Activated gamma-delta T cell (primary cell): ENCODE measurements at regions not wholly inside any gene's neighbourhood (a gene's known extent, or its start where the extent isn't known, plus 50 kb on each side); places are given as distances from the start of the nearest gene placed in this dataset.
"Not testable (repeated sequence)": the region's sequence is repeated elsewhere in the genome, so short reads cannot be mapped to it uniquely, and the experiment has no call there.

Experiments used
- DNase-seq: peaks from one replicate; lab custom pipeline; 2025; lab: John Stamatoyannopoulos, UW

DNA sequence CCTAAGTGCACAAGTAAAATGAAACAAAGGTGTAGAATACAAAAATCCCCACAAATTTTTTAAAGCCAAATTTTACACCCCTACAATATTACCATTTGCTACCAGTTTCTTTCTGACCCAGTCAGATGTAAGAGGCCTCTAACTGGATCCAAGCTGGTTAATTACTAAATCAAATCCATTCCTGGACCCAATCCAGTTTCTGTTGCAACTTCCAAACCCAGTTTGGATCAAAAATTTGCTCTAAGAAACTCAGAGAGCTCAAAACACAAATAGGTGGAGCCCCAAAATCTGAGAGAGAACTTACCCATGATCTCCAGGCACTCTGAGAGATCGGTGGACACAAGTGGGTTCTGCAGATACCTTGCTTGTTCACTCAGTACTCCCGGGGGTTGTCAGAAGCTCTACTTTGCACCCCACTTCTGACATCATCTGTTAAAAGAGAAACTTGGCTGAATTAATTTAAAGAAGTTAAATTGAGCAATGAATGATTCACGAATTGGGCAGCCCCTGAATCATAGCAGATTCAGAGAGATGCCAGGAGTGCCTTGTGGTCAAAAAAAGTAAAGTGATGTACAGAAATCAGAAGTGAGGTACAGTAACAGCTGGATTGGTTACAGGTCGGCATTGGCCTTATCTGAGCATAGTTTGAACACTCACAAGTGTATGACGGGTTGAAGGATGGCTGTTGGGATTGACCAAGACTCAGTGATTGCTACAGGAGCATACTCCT, 448.0 kb downstream of the KCNT2 start:
- no peak for DNase-seq

DNA sequence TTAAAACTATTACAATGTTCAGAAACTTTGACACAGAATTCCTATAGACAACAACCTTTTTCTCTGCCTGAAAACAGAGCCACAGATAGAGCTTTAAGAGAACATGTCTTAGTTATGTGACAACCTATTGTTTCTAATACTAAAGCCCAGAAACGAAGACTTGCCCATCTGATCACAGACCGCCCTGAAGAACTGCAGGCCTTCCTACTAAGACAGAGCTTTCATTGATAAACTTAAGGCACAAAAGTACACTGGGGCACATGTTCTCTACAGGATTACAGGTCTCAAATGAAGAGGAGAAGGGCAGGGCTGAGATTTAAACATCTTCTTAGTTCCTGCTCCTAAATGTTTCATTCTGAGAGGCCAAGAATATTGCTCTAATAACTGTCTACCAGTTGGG, 452.7 kb downstream of the KCNT2 start:
- DNase-seq: no peak

DNA sequence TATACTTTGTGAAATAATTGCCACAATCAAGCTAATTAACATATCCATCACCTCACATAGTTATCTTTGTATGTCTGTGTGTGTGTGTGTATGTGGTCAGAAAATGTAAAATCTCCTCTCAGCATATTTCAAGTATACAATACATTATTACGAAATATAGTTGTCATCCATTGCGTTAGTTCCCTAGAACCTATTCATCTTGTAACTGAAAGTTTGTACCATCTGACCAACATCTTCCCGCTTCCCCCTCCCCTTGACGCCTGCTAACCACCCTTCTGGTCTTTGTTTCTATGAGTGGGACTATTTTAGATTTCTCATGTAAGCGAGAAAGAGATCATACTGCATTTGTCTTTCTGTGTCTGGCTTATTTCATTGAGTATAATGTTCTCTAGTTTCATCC, 455.3 kb downstream of the KCNT2 start:
- no peak for DNase-seq

- DNase-seq: no peak
These were observed 456.2 kb downstream of the KCNT2 start for GRCh38 chr1:196152086-196152485.

DNA sequence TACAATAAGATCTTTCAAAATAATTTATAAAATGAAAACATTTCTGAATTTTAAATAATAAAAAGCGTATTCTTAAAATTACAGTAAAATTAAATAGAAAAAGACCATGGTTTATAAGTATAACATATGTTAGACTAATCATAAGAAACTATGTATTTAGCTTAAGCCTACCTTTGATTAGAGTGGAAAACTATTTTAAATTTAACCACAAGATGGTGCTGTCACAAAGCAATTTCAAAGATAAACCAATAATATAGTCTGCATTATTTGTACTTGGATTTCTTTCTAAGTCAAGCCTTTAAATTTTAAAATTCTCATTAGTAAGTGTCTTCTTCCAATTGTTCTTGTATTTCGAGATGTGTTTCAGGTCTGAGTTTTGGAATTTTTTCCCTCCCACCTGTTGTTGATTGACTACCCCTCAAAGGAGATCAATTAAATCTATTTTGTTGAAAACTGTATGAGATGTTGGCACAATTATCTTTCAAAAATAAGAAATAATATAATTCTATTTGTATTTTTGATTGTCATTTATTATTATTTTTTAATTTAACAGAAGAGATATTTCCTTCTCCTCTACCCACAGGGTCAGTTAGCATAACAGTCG, 459.8 kb downstream of the KCNT2 start:
- DNase-seq: no peak

DNA sequence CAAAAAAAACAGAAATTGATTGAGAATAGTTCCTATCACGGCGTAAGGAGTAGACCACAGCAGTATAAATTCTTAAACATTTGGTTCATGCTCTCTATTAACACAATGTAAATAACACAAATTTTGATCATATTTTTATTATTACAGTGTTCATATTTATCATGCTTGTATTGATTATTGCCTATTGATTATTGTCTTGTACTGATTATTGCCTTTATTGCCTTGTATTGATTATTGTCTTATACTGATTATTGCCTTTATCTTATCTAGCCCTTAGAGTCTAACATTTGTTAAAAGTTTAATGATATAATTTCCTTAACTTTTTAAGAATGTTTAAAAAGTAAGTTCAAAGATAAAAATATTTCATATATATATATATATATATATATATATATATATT, 460.7 kb downstream of the KCNT2 start:
- DNase-seq: no peak

DNA sequence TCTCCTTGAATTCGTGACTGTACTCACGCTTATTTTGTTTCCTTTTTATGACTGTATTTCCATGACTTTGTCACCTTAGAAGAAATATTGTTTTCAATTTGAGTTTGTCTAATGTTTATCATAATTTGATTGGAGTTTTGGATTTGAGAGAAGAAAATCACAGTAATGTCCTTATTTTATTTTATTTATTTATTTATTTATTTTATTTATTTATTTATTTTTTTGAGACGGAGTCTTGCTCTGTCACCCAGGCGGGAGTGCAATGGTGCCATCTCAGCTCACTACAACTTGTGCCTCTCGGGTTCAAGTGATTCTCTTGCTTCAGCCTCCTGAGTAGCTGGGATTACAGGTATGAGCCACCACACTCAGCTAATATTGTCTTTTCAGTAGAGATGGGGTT, 463.1 kb downstream of the KCNT2 start:
- DNase-seq: not testable (repeated sequence)

GRCh38 chr1:196144588-196144987, 463.7 kb downstream of the KCNT2 start:
- no peak for DNase-seq

DNA sequence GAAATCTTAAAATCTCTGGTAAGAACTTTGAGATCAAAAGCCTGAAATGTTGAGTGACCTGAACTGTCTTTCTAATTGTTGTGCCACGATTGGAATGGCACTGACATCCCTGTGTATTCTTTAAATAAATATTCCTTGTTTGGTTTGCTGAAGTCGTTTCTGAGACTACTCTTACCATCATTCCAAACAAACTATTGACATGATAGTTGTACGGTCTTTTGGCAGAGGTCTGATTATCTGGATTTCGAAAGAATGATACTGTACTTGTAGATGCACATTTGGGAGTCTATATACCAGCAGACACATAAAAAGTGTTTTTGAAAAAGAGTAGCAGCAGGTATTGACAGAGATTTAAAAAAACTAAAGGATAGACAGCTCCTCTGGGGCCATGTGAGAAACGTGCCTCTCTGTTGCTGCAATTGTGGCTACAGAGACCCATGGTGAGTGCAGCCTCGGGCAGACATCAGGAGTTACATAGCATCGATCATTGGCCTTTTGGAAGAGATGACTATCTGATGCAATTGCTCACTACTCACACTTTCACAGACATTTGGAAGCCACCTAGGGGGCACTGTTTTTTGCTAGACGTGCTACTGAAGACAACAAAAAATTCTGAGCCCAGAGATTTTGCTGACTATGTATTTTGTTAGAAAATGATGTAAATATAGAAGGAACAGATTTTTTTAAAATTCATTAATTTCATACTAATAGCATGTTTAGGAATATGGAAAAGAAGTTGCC, 464.5 kb downstream of the KCNT2 start:
- DNase-seq: no peak

- DNase-seq: no peak
These were observed 466.1 kb downstream of the KCNT2 start for GRCh38 chr1:196142111-196142640.

- no peak for DNase-seq
These were observed 471.8 kb downstream of the KCNT2 start for GRCh38 chr1:196136396-196136795.

- no peak for DNase-seq
These were observed 476.5 kb downstream of the KCNT2 start for GRCh38 chr1:196131691-196132090.

DNA sequence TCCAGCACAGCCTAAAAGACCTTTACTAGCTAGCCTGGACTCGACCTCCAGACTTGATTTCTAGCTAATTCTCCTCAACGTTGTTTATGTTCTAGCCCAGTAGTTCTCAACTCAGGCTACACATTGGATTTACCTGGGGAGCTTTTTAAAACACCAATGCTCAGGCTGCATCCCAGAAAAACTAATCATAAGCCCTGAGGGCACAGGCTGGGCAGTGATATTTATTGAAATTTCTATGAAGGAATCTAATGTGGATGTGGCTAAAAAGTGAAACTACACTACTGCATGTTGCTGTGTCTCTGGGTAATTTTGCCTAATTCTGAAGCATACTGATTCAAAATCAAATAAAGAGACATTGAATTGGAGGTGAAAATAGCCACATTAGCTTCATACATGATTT, 479.4 kb downstream of the KCNT2 start:
- no peak for DNase-seq

GRCh38 chr1:196121181-196121580, 487.1 kb downstream of the KCNT2 start:
- no peak for DNase-seq

DNA sequence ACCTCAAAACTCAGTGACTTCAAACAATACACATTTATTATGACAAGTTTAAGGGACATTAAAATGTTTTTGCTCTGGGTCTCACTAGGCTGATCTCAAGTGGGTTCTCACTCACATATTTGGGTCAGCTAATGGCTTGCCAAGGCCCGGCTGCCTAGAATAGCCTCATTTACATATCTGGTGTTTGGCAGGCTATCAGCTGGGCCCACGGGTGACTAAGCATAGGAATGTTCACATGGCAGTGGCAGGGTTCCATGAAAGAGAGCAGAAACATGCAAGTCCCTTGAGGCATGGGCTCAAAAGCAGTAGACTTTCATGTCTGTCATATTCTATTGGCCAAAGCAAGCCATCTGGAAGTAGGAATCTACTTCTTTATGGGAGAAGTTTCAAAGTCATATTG, 492.6 kb downstream of the KCNT2 start:
- DNase-seq: no peak

- DNase-seq: no peak
These were observed 494.0 kb downstream of the KCNT2 start for GRCh38 chr1:196114193-196114592.

DNA sequence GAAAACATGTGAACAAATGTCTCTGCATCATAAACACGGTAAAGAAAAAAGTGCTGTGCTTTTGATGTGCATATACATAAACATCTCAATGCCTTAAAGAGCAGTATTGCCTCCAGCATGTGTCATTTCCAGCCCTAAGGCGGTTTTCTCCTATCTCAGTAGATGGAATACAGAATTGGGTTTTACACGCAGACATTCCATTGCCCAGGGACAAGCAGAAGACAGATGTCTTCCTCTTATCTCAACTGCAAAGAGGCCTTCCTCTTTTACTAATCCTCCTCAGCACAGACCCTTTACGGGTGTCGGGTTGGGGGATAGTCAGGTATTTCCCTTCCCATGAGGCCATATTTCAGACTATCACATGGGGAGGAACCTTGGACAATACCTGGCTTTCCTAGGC, 499.2 kb downstream of the KCNT2 start:
- not testable (repeated sequence) for DNase-seq

- DNase-seq: no peak
These were observed 502.3 kb downstream of the KCNT2 start for GRCh38 chr1:196105901-196106300.

- no peak for DNase-seq
These were observed 505.4 kb downstream of the KCNT2 start for GRCh38 chr1:196102826-196103225.

DNA sequence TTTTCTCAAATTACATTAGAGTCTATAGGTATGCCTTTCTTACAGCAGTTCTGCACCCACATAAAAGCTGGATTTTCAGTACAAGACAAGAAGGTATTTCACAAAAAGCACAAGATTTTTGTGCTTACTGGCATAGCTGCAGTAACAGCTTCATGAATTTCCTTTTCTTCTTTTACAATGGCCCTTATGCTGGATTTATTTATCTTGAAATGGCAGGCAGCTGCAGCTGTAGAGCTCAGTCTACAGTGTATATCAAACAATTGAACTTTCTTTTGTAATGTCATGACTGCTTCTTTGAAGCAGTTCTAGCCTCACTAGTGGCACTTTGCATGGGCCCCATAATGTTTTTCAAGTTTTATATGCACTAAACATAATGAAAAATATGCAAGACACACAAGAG, 510.2 kb downstream of the KCNT2 start:
- no peak for DNase-seq

GRCh38 chr1:196094821-196095220, 513.4 kb downstream of the KCNT2 start:
- DNase-seq: no peak

GRCh38 chr1:196091397-196092135, 516.7 kb downstream of the KCNT2 start:
- DNase-seq: no peak
